Right lobe of liver (tissue), 6 donors: ENCODE measurements at regions not wholly inside any gene's neighbourhood (a gene's known extent, or its start where the extent isn't known, plus 50 kb on each side); places are given as distances from the start of the nearest gene placed in this dataset.

Source experiments
- ATAC-seq, 4 donors: fragments of 200-7000 bp; cut with Tn5 transposase; one replicate each; pipeline ENCODE4 v1.9.1; 2020; ENCODE audit warnings: mild to moderate bottlenecking in 4 of 4, moderate library complexity in 4 of 4
- DNase-seq, 3 donors: peaks; one replicate each; pipeline ENCODE4 v3.0.0-alpha.2; 2020
- H3K27ac ChIP-seq, 3 donors: fragments of 200-600 bp; one replicate each; pipeline ENCODE4 v1.8.0; 2022
- H3K27me3 ChIP-seq, 2 donors: fragments of 200-600 bp; one replicate each; pipeline ENCODE4 v1.8.0; 2022
- H3K36me3 ChIP-seq, 4 donors: fragments of 200-600 bp; sonication (generic) in 1 of 4; one replicate each; pipeline versions ENCODE4 v1.5.1 to v1.8.0; 2017 to 2022; ENCODE audit warnings: control low read depth in 1 of 4
- H3K4me1 ChIP-seq, 4 donors: fragments of 200-600 bp; sonication (generic) in 1 of 4; one replicate each; pipeline versions ENCODE4 v1.5.1 to v1.8.0; 2017 to 2022; ENCODE audit warnings: control low read depth in 1 of 4
- H3K4me3 ChIP-seq, 3 donors: fragments of 200-600 bp; one replicate each; pipeline ENCODE4 v1.8.0; 2022
- H3K9me3 ChIP-seq, 4 donors: fragments of 200-600 bp; sonication (generic) in 1 of 4; one replicate each; pipeline versions ENCODE4 v1.5.1 to v1.8.0; 2017 to 2022; ENCODE audit warnings: control low read depth in 1 of 4
- POLR2A ChIP-seq: fragments of 450-650 bp; IDR thresholded peaks from one replicate; pipeline ENCODE4 v1.6.1; 2017; ENCODE audit warnings: antibody characterized with exemption, mild to moderate bottlenecking
- WGBS: methylation state at CpG from one replicate; pipeline ENCODE4 v1.1.6; 2018; ENCODE audit warnings: low coverage, low lambda C conversion rate; ENCODE audit not compliant: insufficient coverage; ENCODE audit errors: missing lambda C conversion rate; 5-methylcytosine and 5-hydroxymethylcytosine counted together
- intact Hi-C, 2 donors: fragments of 100-400 bp; cut with DNase I; formaldehyde crosslinking; loops; one replicate each; pipeline versions ENCODE4 v1.11.2 to v1.14.1; 2022
- TF ChIP-seq, protein P1 (sequence below), 4 donors: fragments of 200-600 bp in 3 of 4; fragments of 450-650 bp in 1 of 4; IDR thresholded peaks; one replicate each; pipeline versions ENCODE4 v1.5.1 to v1.8.0; 2016 to 2022; ENCODE audit warnings: antibody characterized with exemption in 4 of 4, mild to moderate bottlenecking in 2 of 4
- donor health status: DM: no; HTN: yes; CAD: no.
- donor health status: DM: no; HTN: no; CAD: no.
- donor health status: DM: no; HTN: no; CAD: no.
- donor health status: DM: no; HTN: yes; CAD: no.
- donor health status: DM: no; HTN: yes; CAD: no.

- TF ChIP-seq POLR2A = no peak
- TF ChIP-seq, protein P1, sequence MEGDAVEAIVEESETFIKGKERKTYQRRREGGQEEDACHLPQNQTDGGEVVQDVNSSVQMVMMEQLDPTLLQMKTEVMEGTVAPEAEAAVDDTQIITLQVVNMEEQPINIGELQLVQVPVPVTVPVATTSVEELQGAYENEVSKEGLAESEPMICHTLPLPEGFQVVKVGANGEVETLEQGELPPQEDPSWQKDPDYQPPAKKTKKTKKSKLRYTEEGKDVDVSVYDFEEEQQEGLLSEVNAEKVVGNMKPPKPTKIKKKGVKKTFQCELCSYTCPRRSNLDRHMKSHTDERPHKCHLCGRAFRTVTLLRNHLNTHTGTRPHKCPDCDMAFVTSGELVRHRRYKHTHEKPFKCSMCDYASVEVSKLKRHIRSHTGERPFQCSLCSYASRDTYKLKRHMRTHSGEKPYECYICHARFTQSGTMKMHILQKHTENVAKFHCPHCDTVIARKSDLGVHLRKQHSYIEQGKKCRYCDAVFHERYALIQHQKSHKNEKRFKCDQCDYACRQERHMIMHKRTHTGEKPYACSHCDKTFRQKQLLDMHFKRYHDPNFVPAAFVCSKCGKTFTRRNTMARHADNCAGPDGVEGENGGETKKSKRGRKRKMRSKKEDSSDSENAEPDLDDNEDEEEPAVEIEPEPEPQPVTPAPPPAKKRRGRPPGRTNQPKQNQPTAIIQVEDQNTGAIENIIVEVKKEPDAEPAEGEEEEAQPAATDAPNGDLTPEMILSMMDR (IDR thresholded peaks at IDR 0.05) = no peak
- H3K4me3 ChIP-seq = no peak overlapping the region
- intact Hi-C loops = no loop called here
- WGBS = 28% methylated on average over 4 of the region's 4 CpGs
- no peak overlapping the region for H3K27ac ChIP-seq
- no peaks in the 10 kb centered on the region for H3K9me3 ChIP-seq
- ATAC-seq (peak; percentile 60 to 86 (median 72)), DNase-seq (no peak)
- peaks cover 0 to 9% (median 0%) of the 10 kb centered on the region in 4 donors for H3K4me1 ChIP-seq
- H3K36me3 ChIP-seq = no peaks in the 10 kb centered on the region
- H3K27me3 ChIP-seq = no peaks in the 10 kb centered on the region
These were observed 256.0 kb downstream of the LY86 start for GRCh38 chr6:6844530-6844929.

DNA sequence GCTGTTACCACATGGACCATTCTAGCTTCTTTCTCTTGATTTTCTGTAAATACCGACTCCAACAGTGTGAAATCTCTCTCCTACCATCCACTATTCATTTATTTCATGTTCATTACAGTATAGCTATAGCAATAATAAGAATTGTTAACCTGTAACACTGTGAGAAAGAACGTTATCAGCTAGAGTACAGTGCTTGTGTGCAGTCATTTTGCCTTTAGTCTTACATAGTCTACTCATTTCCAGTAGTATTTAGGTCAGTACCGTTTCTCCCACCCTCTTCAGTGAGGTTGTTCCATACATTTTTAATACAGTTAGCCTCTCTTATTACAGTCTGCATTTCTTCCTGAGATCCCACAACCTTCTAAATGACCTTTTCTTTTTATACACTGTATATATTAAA is 257.1 kb downstream of the LY86 start:
- DNase-seq (no peak), ATAC-seq (no peak)
- no peaks in the 10 kb centered on the region for H3K36me3 ChIP-seq
- TF ChIP-seq, protein P1 (IDR thresholded peaks at IDR 0.05) = no peak
- TF ChIP-seq POLR2A = no peak
- H3K9me3 ChIP-seq = no peaks in the 10 kb centered on the region
- WGBS = 83% methylated on average over 3 of the region's 3 CpGs
- intact Hi-C loops = no loop called here
- no peaks in the 10 kb centered on the region for H3K27me3 ChIP-seq
- H3K4me1 ChIP-seq = peaks cover 0 to 10% (median 0%) of the 10 kb centered on the region in 4 donors
- H3K4me3 ChIP-seq = no peak overlapping the region
- no peak overlapping the region for H3K27ac ChIP-seq

- DNase-seq (no peak), ATAC-seq (no peak)
- Histone ChIP-seq H3K27ac (no peak overlapping the region), H3K36me3 (no peaks in the 10 kb centered on the region), H3K9me3 (no peaks in the 10 kb centered on the region), H3K27me3 (no peaks in the 10 kb centered on the region), H3K4me3 (no peak overlapping the region), H3K4me1 (peaks cover 0 to 19% (median 2%) of the 10 kb centered on the region in 4 donors)
- TF ChIP-seq POLR2A = no peak
- TF ChIP-seq, protein P1 (IDR thresholded peaks at IDR 0.05) = no peak
- 86% methylated on average over 3 of the region's 3 CpGs for WGBS
- intact Hi-C loops = no loop called here
These were observed 259.1 kb downstream of the LY86 start for GRCh38 chr6:6847591-6847990.

- WGBS = 51% methylated on average over 9 of the region's 9 CpGs
- Histone ChIP-seq H3K4me1 (peaks cover 0 to 11% (median 4%) of the 10 kb centered on the region in 4 donors), H3K27ac (peak overlapping the region; percentile 23 to 59 (median 50)), H3K36me3 (no peaks in the 10 kb centered on the region), H3K4me3 (no peak overlapping the region), H3K9me3 (no peaks in the 10 kb centered on the region), H3K27me3 (no peaks in the 10 kb centered on the region)
- intact Hi-C loops = no loop called here
- ATAC-seq = peak; percentile 93 to 99 (median 98)
- TF ChIP-seq POLR2A = peak; percentile 75
- TF ChIP-seq, protein P1 (IDR thresholded peaks at IDR 0.05) = no peak
- DNase-seq = peak in 2 of 3 donors; percentile 56 to 81
These were observed 256.5 kb upstream of the RREB1 start for GRCh38 chr6:6851059-6851948.
